ENCODE measurements at regions not wholly inside any gene's neighbourhood (a gene's known extent, or its start where the extent isn't known, plus 50 kb on each side); places are given as distances from the start of the nearest gene placed in this dataset.
"Not testable (repeated sequence)": the region's sequence is repeated elsewhere in the genome, so short reads cannot be mapped to it uniquely, and the experiment has no call there.

GRCh38 chr6:140653972-140654371 is 1279.5 kb upstream of the CITED2 start:
- H2AFZ ChIP-seq (ENCODE audit: low read depth, low read length) = no peak overlapping the region
- H3K4me3 ChIP-seq (ENCODE audit: low read length) = no peak overlapping the region
- H3K36me3 ChIP-seq (ENCODE audit: insufficient read depth, low read length) = no peaks in the 10 kb centered on the region
- H3K9me3 ChIP-seq (ENCODE audit: low read length) = no peaks in the 10 kb centered on the region
- TF ChIP-seq EP300 (conservative IDR thresholded peaks at IDR 0.05; ENCODE audit: poor library complexity, severe bottlenecking) (no peak), REST (IDR thresholded peaks at IDR 0.05; ENCODE audit: borderline replicate concordance) (no peak), CTCF (IDR thresholded peaks at IDR 0.05; ENCODE audit: poor library complexity, severe bottlenecking) (no peak), TAF1 (IDR thresholded peaks at IDR 0.05; ENCODE audit: low read depth) (no peak), EZH2 (IDR thresholded peaks at IDR 0.05; ENCODE audit: borderline replicate concordance, insufficient read depth, low read length, poor library complexity, severe bottlenecking) (no peak), MXI1 (conservative IDR thresholded peaks at IDR 0.05; ENCODE audit: poor library complexity, severe bottlenecking) (no peak), RAD21 (conservative IDR thresholded peaks at IDR 0.05) (no peak)
- H3K27ac ChIP-seq (ENCODE audit: low read length) = no peak overlapping the region
- H3K27me3 ChIP-seq (ENCODE audit: insufficient read depth, low read depth, low read length) = no peaks in the 10 kb centered on the region
- H3F3A ChIP-seq (ENCODE audit: insufficient read depth, low read length, poor library complexity, severe bottlenecking) = no peaks in the 10 kb centered on the region
- no peak overlapping the region for H3K4me2 ChIP-seq (ENCODE audit: low read length)
- H3K9ac ChIP-seq (ENCODE audit: low read length) = no peak overlapping the region
- H3K9me2 ChIP-seq (ENCODE audit: insufficient read depth, low read length) = no peaks in the 10 kb centered on the region
- H4K20me1 ChIP-seq (ENCODE audit: insufficient read depth) = no peaks in the 10 kb centered on the region
- no peaks in the 10 kb centered on the region for H3K79me2 ChIP-seq (replicated peaks; ENCODE audit: insufficient read depth, low read length)

- Histone ChIP-seq H3K27me3 (ENCODE audit: insufficient read depth, low read depth, low read length) (no peaks in the 10 kb centered on the region), H3K36me3 (ENCODE audit: insufficient read depth, low read length) (no peaks in the 10 kb centered on the region), H3K27ac (ENCODE audit: low read length) (no peak overlapping the region), H2AFZ (ENCODE audit: low read depth, low read length) (no peak overlapping the region), H3K9me3 (ENCODE audit: low read length) (no peaks in the 10 kb centered on the region), H4K20me1 (ENCODE audit: insufficient read depth) (no peaks in the 10 kb centered on the region), H3F3A (ENCODE audit: insufficient read depth, low read length, poor library complexity, severe bottlenecking) (no peaks in the 10 kb centered on the region), H3K79me2 (replicated peaks; ENCODE audit: insufficient read depth, low read length) (no peaks in the 10 kb centered on the region), H3K4me3 (ENCODE audit: low read length) (no peak overlapping the region), H3K9me2 (ENCODE audit: insufficient read depth, low read length) (no peaks in the 10 kb centered on the region), H3K4me2 (ENCODE audit: low read length) (no peak overlapping the region), H3K9ac (ENCODE audit: low read length) (no peak overlapping the region)
- TF ChIP-seq MXI1 (conservative IDR thresholded peaks at IDR 0.05; ENCODE audit: poor library complexity, severe bottlenecking) (no peak), EZH2 (IDR thresholded peaks at IDR 0.05; ENCODE audit: borderline replicate concordance, insufficient read depth, low read length, poor library complexity, severe bottlenecking) (no peak)
Observed at GRCh38 chr6:140653506-140653905, 1279.1 kb upstream of the CITED2 start.

GRCh38 chr6:140649502-140649901 is 1275.1 kb upstream of the CITED2 start:
- not testable (repeated sequence) for H3K9ac ChIP-seq (ENCODE audit: low read length); H3K9me2 ChIP-seq (ENCODE audit: insufficient read depth, low read length); H2AFZ ChIP-seq (ENCODE audit: low read depth, low read length); H3K27me3 ChIP-seq (ENCODE audit: insufficient read depth, low read depth, low read length); H4K20me1 ChIP-seq (ENCODE audit: insufficient read depth); H3K36me3 ChIP-seq (ENCODE audit: insufficient read depth, low read length); H3K27ac ChIP-seq (ENCODE audit: low read length); H3F3A ChIP-seq (ENCODE audit: insufficient read depth, low read length, poor library complexity, severe bottlenecking); H3K4me3 ChIP-seq (ENCODE audit: low read length); H3K9me3 ChIP-seq (ENCODE audit: low read length); H3K79me2 ChIP-seq (replicated peaks; ENCODE audit: insufficient read depth, low read length); H3K4me2 ChIP-seq (ENCODE audit: low read length)

- H4K20me1 ChIP-seq (ENCODE audit: insufficient read depth); H2AFZ ChIP-seq (ENCODE audit: low read depth, low read length); H3K27me3 ChIP-seq (ENCODE audit: insufficient read depth, low read depth, low read length); H3K27ac ChIP-seq (ENCODE audit: low read length); H3K9me3 ChIP-seq (ENCODE audit: low read length); H3K79me2 ChIP-seq (replicated peaks; ENCODE audit: insufficient read depth, low read length); H3F3A ChIP-seq (ENCODE audit: insufficient read depth, low read length, poor library complexity, severe bottlenecking); H3K4me3 ChIP-seq (ENCODE audit: low read length); H3K36me3 ChIP-seq (ENCODE audit: insufficient read depth, low read length); H3K4me2 ChIP-seq (ENCODE audit: low read length); H3K9ac ChIP-seq (ENCODE audit: low read length); H3K9me2 ChIP-seq (ENCODE audit: insufficient read depth, low read length): not testable (repeated sequence)
Observed at GRCh38 chr6:140647322-140647721, 1272.9 kb upstream of the CITED2 start.

Measured in neural cell (in vitro differentiated cells).